ENCODE measurements at regions not wholly inside any gene's neighbourhood (a gene's known extent, or its start where the extent isn't known, plus 50 kb on each side); places are given as distances from the start of the nearest gene placed in this dataset.

GRCh38 chr4:33395731-33396485, 2675.7 kb downstream of the PCDH7 start:
- no peaks in the 10 kb centered on the region for H4K20me1 ChIP-seq (ENCODE audit: insufficient read depth)
- in situ Hi-C loops (cut with MboI): no loop called here
- H3K27me3 ChIP-seq (replicated peaks; ENCODE audit: insufficient read depth): no peaks in the 10 kb centered on the region
- DNase-seq: no peak
- H3K9me3 ChIP-seq (ENCODE audit: low read depth): no peaks in the 10 kb centered on the region
- H3K4me3 ChIP-seq: no peak overlapping the region
- no peak for TF ChIP-seq EZH2phosphoT487 (IDR thresholded peaks at IDR 0.05; ENCODE audit: insufficient read depth, low read depth)
- no peak for TF ChIP-seq EZH2 (IDR thresholded peaks at IDR 0.05; ENCODE audit: insufficient read depth, poor library complexity, severe bottlenecking)
- no peaks in the 10 kb centered on the region for H3K9me2 ChIP-seq (ENCODE audit: insufficient read depth)
- H2AFZ ChIP-seq: no peak overlapping the region
- no peak overlapping the region for H3K4me2 ChIP-seq (ENCODE audit: unreplicated experiment)
- H3K79me2 ChIP-seq (ENCODE audit: insufficient read depth): no peaks in the 10 kb centered on the region
- no peaks in the 10 kb centered on the region for H3K4me1 ChIP-seq (ENCODE audit: insufficient read depth)
- H3F3A ChIP-seq (ENCODE audit: insufficient read depth): no peaks in the 10 kb centered on the region
- H3K9ac ChIP-seq: no peak overlapping the region
- H3K36me3 ChIP-seq (ENCODE audit: low read depth): no peaks in the 10 kb centered on the region
- no peak overlapping the region for H3K27ac ChIP-seq

GRCh38 chr4:33400504-33400903, 2680.3 kb downstream of the PCDH7 start:
- Histone ChIP-seq H4K20me1 (ENCODE audit: insufficient read depth) (no peaks in the 10 kb centered on the region), H3K27me3 (replicated peaks; ENCODE audit: insufficient read depth) (no peaks in the 10 kb centered on the region), H3F3A (ENCODE audit: insufficient read depth) (no peaks in the 10 kb centered on the region), H3K79me2 (ENCODE audit: insufficient read depth) (no peaks in the 10 kb centered on the region), H3K4me1 (ENCODE audit: insufficient read depth) (no peaks in the 10 kb centered on the region), H3K9me3 (ENCODE audit: low read depth) (no peaks in the 10 kb centered on the region), H3K36me3 (ENCODE audit: low read depth) (no peaks in the 10 kb centered on the region), H3K9me2 (ENCODE audit: insufficient read depth) (no peaks in the 10 kb centered on the region), H3K4me2 (ENCODE audit: unreplicated experiment) (no peak overlapping the region), H3K9ac (no peak overlapping the region), H3K27ac (no peak overlapping the region), H2AFZ (no peak overlapping the region), H3K4me3 (no peak overlapping the region)
- in situ Hi-C loops (cut with MboI): no loop called here
- DNase-seq: no peak
- no peak for TF ChIP-seq EZH2 (IDR thresholded peaks at IDR 0.05; ENCODE audit: insufficient read depth, poor library complexity, severe bottlenecking)
- TF ChIP-seq EZH2phosphoT487 (IDR thresholded peaks at IDR 0.05; ENCODE audit: insufficient read depth, low read depth): no peak
- 63 to 67% methylated on average over 11 of the region's 11 CpGs for WGBS, 2 experiments (ENCODE audit: low coverage in 1 of 2, low lambda C conversion rate in 2 of 2, missing lambda C conversion rate in 2 of 2)

- WGBS, 2 experiments (ENCODE audit: low coverage in 1 of 2, low lambda C conversion rate in 2 of 2, missing lambda C conversion rate in 2 of 2): 55 to 63% methylated on average over 2 of the region's 2 CpGs
- no peak for TF ChIP-seq EZH2phosphoT487 (IDR thresholded peaks at IDR 0.05; ENCODE audit: insufficient read depth, low read depth)
- TF ChIP-seq EZH2 (IDR thresholded peaks at IDR 0.05; ENCODE audit: insufficient read depth, poor library complexity, severe bottlenecking): no peak
Measured at GRCh38 chr4:33407496-33407895, 2687.3 kb downstream of the PCDH7 start.

GRCh38 chr4:33411182-33411581, 2691.0 kb downstream of the PCDH7 start:
- no peak overlapping the region for H2AFZ ChIP-seq
- H3K4me2 ChIP-seq (ENCODE audit: unreplicated experiment): no peak overlapping the region
- in situ Hi-C loops (cut with MboI): no loop called here
- DNase-seq: peak; percentile 21
- H3K9ac ChIP-seq: no peak overlapping the region
- no peaks in the 10 kb centered on the region for H3F3A ChIP-seq (ENCODE audit: insufficient read depth)
- no peaks in the 10 kb centered on the region for H3K9me3 ChIP-seq (ENCODE audit: low read depth)
- no peak for TF ChIP-seq EZH2 (IDR thresholded peaks at IDR 0.05; ENCODE audit: insufficient read depth, poor library complexity, severe bottlenecking)
- no peak for TF ChIP-seq EZH2phosphoT487 (IDR thresholded peaks at IDR 0.05; ENCODE audit: insufficient read depth, low read depth)
- no peaks in the 10 kb centered on the region for H4K20me1 ChIP-seq (ENCODE audit: insufficient read depth)
- no peaks in the 10 kb centered on the region for H3K9me2 ChIP-seq (ENCODE audit: insufficient read depth)
- no peak overlapping the region for H3K4me3 ChIP-seq
- no peaks in the 10 kb centered on the region for H3K36me3 ChIP-seq (ENCODE audit: low read depth)
- WGBS, 2 experiments (ENCODE audit: low coverage in 1 of 2, low lambda C conversion rate in 2 of 2, missing lambda C conversion rate in 2 of 2): 30 to 52% methylated on average over 1 of the region's 1 CpG
- H3K27ac ChIP-seq: no peak overlapping the region
- no peaks in the 10 kb centered on the region for H3K27me3 ChIP-seq (replicated peaks; ENCODE audit: insufficient read depth)
- H3K4me1 ChIP-seq (ENCODE audit: insufficient read depth): no peaks in the 10 kb centered on the region
- no peaks in the 10 kb centered on the region for H3K79me2 ChIP-seq (ENCODE audit: insufficient read depth)

More at GRCh38 chr4:33407496-33407895, 2687.3 kb downstream of the PCDH7 start:
- Histone ChIP-seq H3K4me3 (no peak overlapping the region), H3K79me2 (ENCODE audit: insufficient read depth) (no peaks in the 10 kb centered on the region), H3K9me2 (ENCODE audit: insufficient read depth) (no peaks in the 10 kb centered on the region), H3K27ac (no peak overlapping the region), H3F3A (ENCODE audit: insufficient read depth) (no peaks in the 10 kb centered on the region), H3K9ac (no peak overlapping the region), H3K27me3 (replicated peaks; ENCODE audit: insufficient read depth) (no peaks in the 10 kb centered on the region), H3K9me3 (ENCODE audit: low read depth) (no peaks in the 10 kb centered on the region), H2AFZ (no peak overlapping the region), H3K36me3 (ENCODE audit: low read depth) (no peaks in the 10 kb centered on the region), H4K20me1 (ENCODE audit: insufficient read depth) (no peaks in the 10 kb centered on the region), H3K4me2 (ENCODE audit: unreplicated experiment) (no peak overlapping the region), H3K4me1 (ENCODE audit: insufficient read depth) (no peaks in the 10 kb centered on the region)
- DNase-seq: no peak
- in situ Hi-C loops (cut with MboI): no loop called here
